OCI-LY7 (cell line): ENCODE measurements at regions not wholly inside any gene's neighbourhood (a gene's known extent, or its start where the extent isn't known, plus 50 kb on each side); places are given as distances from the start of the nearest gene placed in this dataset.

Source experiments
- CTCF ChIP-seq: fragments of 200-600 bp; sonication (generic); conservative IDR thresholded peaks from 2 replicates; pipeline ENCODE4 v1.5.1; 2014; ENCODE audit warnings: mild to moderate bottlenecking, antibody characterized with exemption, low read length, moderate library complexity, mixed read lengths
- EZH2phosphoT487 ChIP-seq: fragments of 200-600 bp; sonication (generic); IDR thresholded peaks from 2 replicates; pipeline ENCODE4 v1.6.1; 2018; ENCODE audit warnings: low read depth, borderline replicate concordance, mild to moderate bottlenecking, mixed run types, antibody characterized with exemption, low read length, moderate library complexity, mixed read lengths

- TF ChIP-seq CTCF (no peak), EZH2phosphoT487 (no peak)
Observed at GRCh38 chr1:175848329-175848728, 104.9 kb upstream of the TNR start.
